Stimulated activated CD4-positive, alpha-beta T cell treated with anti-CD3 and anti-CD28 coated beads, TNF-alpha, amount 100 ng/mL, for 1 hour (primary cell): ENCODE measurements at regions not wholly inside any gene's neighbourhood (a gene's known extent, or its start where the extent isn't known, plus 50 kb on each side); places are given as distances from the start of the nearest gene placed in this dataset.

Source experiments
- DNase-seq, 3 donors: peaks; one replicate each; pipeline ENCODE4 v3.0.0-alpha.2; 2020; ENCODE audit warnings: low read depth in 3 of 3, low spot score in 1 of 3

GRCh38 chr6:144714021-144714712, 429.0 kb downstream of the UTRN start:
- no peak for DNase-seq

GRCh38 chr6:144715344-144715743, 430.2 kb downstream of the UTRN start:
- no peak for DNase-seq

GRCh38 chr6:144718431-144718830, 433.3 kb downstream of the UTRN start:
- DNase-seq: no peak

GRCh38 chr6:144721232-144721631, 436.1 kb downstream of the UTRN start:
- DNase-seq: no peak

GRCh38 chr6:144722154-144722737, 437.1 kb downstream of the UTRN start:
- DNase-seq: no peak

GRCh38 chr6:144722925-144723324, 437.8 kb downstream of the UTRN start:
- no peak for DNase-seq

- DNase-seq: no peak
These were observed 438.3 kb downstream of the UTRN start for GRCh38 chr6:144723431-144723830.

- no peak for DNase-seq
These were observed 439.7 kb downstream of the UTRN start for GRCh38 chr6:144724818-144725217.

GRCh38 chr6:144725736-144726522, 440.8 kb downstream of the UTRN start:
- no peak for DNase-seq

GRCh38 chr6:144728804-144729203, 443.7 kb downstream of the UTRN start:
- DNase-seq: no peak

- DNase-seq: no peak
These were observed 444.4 kb downstream of the UTRN start for GRCh38 chr6:144729502-144729901.

- no peak for DNase-seq
These were observed 445.0 kb downstream of the UTRN start for GRCh38 chr6:144730088-144730645.

- DNase-seq: no peak
These were observed 446.1 kb downstream of the UTRN start for GRCh38 chr6:144731229-144731628.

GRCh38 chr6:144736763-144737162, 451.6 kb downstream of the UTRN start:
- no peak for DNase-seq

- no peak for DNase-seq
These were observed 452.9 kb downstream of the UTRN start for GRCh38 chr6:144737998-144738397.

GRCh38 chr6:144739873-144740272, 454.7 kb downstream of the UTRN start:
- DNase-seq: no peak

GRCh38 chr6:144741659-144742058, 456.5 kb downstream of the UTRN start:
- DNase-seq: no peak

- no peak for DNase-seq
These were observed 457.6 kb downstream of the UTRN start for GRCh38 chr6:144742779-144743178.

- DNase-seq: no peak
These were observed 459.6 kb downstream of the UTRN start for GRCh38 chr6:144744720-144745119.

GRCh38 chr6:144745439-144745838, 460.3 kb downstream of the UTRN start:
- no peak for DNase-seq

- no peak for DNase-seq
These were observed 461.9 kb downstream of the UTRN start for GRCh38 chr6:144746902-144747469.

- no peak for DNase-seq
These were observed 464.1 kb downstream of the UTRN start for GRCh38 chr6:144749263-144749662.
